ENCODE measurements at regions not wholly inside any gene's neighbourhood (a gene's known extent, or its start where the extent isn't known, plus 50 kb on each side); places are given as distances from the start of the nearest gene placed in this dataset.

GRCh38 chrX:113370006-113370405, 529.4 kb upstream of the AMOT start:
- TF ChIP-seq CTCF (IDR thresholded peaks at IDR 0.05; ENCODE audit: partially characterized antibody, unreplicated experiment), result no peak
- no peak for DNase-seq
- H3K4me3 Mint-ChIP-seq (ENCODE audit: unreplicated experiment), result no peak overlapping the region
- no peaks in the 10 kb centered on the region for H3K36me3 Mint-ChIP-seq (ENCODE audit: unreplicated experiment)
- no peaks in the 10 kb centered on the region for H3K27me3 Mint-ChIP-seq (ENCODE audit: unreplicated experiment)
- no peak overlapping the region for H3K27ac Mint-ChIP-seq (ENCODE audit: unreplicated experiment)
- H3K4me1 Mint-ChIP-seq (ENCODE audit: low read depth, unreplicated experiment), result no peaks in the 10 kb centered on the region
- H3K9me3 Mint-ChIP-seq (ENCODE audit: unreplicated experiment), result peaks cover 1% of the 10 kb centered on the region

- Mint-ChIP-seq H3K4me1 (ENCODE audit: low read depth, unreplicated experiment) (no peaks in the 10 kb centered on the region), H3K27ac (ENCODE audit: unreplicated experiment) (no peak overlapping the region), H3K4me3 (ENCODE audit: unreplicated experiment) (no peak overlapping the region), H3K27me3 (ENCODE audit: unreplicated experiment) (no peaks in the 10 kb centered on the region), H3K36me3 (ENCODE audit: unreplicated experiment) (no peaks in the 10 kb centered on the region), H3K9me3 (ENCODE audit: unreplicated experiment) (peaks cover 3% of the 10 kb centered on the region)
- DNase-seq, result no peak
- TF ChIP-seq CTCF (IDR thresholded peaks at IDR 0.05; ENCODE audit: partially characterized antibody, unreplicated experiment), result no peak
These were observed 528.4 kb upstream of the AMOT start for GRCh38 chrX:113369056-113369455.

DNA sequence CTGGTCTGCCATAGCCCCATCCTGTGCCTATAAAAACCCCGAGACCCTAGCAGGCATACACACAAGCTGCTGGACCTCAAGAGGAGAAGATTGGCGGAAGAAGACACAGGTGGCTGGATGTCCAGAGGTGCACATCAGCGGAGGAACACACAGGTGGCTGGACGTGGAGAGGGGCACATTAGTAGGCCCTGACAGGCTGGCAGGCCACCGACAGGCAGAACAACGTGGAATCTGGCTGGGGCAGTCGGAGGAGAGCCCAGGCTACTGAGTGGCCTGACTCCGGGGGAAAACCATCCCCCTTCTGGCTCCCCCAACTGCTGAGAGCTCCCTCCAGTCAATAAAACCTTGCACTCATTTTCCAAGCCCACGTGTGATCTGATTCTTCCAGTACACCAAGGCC, 512.5 kb upstream of the AMOT start:
- no peaks in the 10 kb centered on the region for H3K9me3 Mint-ChIP-seq (ENCODE audit: unreplicated experiment)
- no peak for DNase-seq
- H3K27me3 Mint-ChIP-seq (ENCODE audit: unreplicated experiment), result no peaks in the 10 kb centered on the region
- H3K4me3 Mint-ChIP-seq (ENCODE audit: unreplicated experiment), result no peak overlapping the region
- no peaks in the 10 kb centered on the region for H3K4me1 Mint-ChIP-seq (ENCODE audit: low read depth, unreplicated experiment)
- no peak for TF ChIP-seq CTCF (IDR thresholded peaks at IDR 0.05; ENCODE audit: partially characterized antibody, unreplicated experiment)
- H3K27ac Mint-ChIP-seq (ENCODE audit: unreplicated experiment), result no peak overlapping the region
- H3K36me3 Mint-ChIP-seq (ENCODE audit: unreplicated experiment), result no peaks in the 10 kb centered on the region

GRCh38 chrX:113330416-113330815, 489.8 kb upstream of the AMOT start:
- H3K4me3 Mint-ChIP-seq (ENCODE audit: unreplicated experiment), result no peak overlapping the region
- no peak for DNase-seq
- no peaks in the 10 kb centered on the region for H3K36me3 Mint-ChIP-seq (ENCODE audit: unreplicated experiment)
- H3K4me1 Mint-ChIP-seq (ENCODE audit: low read depth, unreplicated experiment), result no peaks in the 10 kb centered on the region
- no peaks in the 10 kb centered on the region for H3K9me3 Mint-ChIP-seq (ENCODE audit: unreplicated experiment)
- no peak overlapping the region for H3K27ac Mint-ChIP-seq (ENCODE audit: unreplicated experiment)
- no peaks in the 10 kb centered on the region for H3K27me3 Mint-ChIP-seq (ENCODE audit: unreplicated experiment)
- TF ChIP-seq CTCF (IDR thresholded peaks at IDR 0.05; ENCODE audit: partially characterized antibody, unreplicated experiment), result no peak

- DNase-seq, result no peak
- no peaks in the 10 kb centered on the region for H3K27me3 Mint-ChIP-seq (ENCODE audit: unreplicated experiment)
- H3K4me3 Mint-ChIP-seq (ENCODE audit: unreplicated experiment), result no peak overlapping the region
- no peaks in the 10 kb centered on the region for H3K4me1 Mint-ChIP-seq (ENCODE audit: low read depth, unreplicated experiment)
- H3K36me3 Mint-ChIP-seq (ENCODE audit: unreplicated experiment), result no peaks in the 10 kb centered on the region
- no peak overlapping the region for H3K27ac Mint-ChIP-seq (ENCODE audit: unreplicated experiment)
- no peaks in the 10 kb centered on the region for H3K9me3 Mint-ChIP-seq (ENCODE audit: unreplicated experiment)
- no peak for TF ChIP-seq CTCF (IDR thresholded peaks at IDR 0.05; ENCODE audit: partially characterized antibody, unreplicated experiment)
These were observed 475.3 kb upstream of the AMOT start for GRCh38 chrX:113315927-113316326.
